Brain microvascular endothelial cell (primary cell): ENCODE measurements at regions not wholly inside any gene's neighbourhood (a gene's known extent, or its start where the extent isn't known, plus 50 kb on each side); places are given as distances from the start of the nearest gene placed in this dataset.

ENCODE experiments used
- DNase-seq: peaks from one replicate; pipeline ENCODE4 v3.0.0-alpha.2; 2020
- H3K27ac ChIP-seq: fragments of 250-450 bp; sonication (Bioruptor Pico); 2 replicates; pipeline ENCODE4 v1.5.1; 2020; ENCODE audit warnings: mild to moderate bottlenecking, moderate library complexity
- H3K27me3 ChIP-seq: fragments of 250-450 bp; sonication (Bioruptor Pico); replicated peaks from 2 replicates; pipeline ENCODE4 v1.5.1; 2020; ENCODE audit warnings: mild to moderate bottlenecking
- H3K36me3 ChIP-seq: fragments of 250-450 bp; sonication (Bioruptor Pico); replicated peaks from 2 replicates; pipeline ENCODE4 v1.5.1; 2020; ENCODE audit warnings: mild to moderate bottlenecking
- H3K4me3 ChIP-seq: 2 replicates; pipeline ENCODE4 v1.5.1; 2011; ENCODE audit warnings: low read depth, mild to moderate bottlenecking, control low read depth, low read length, moderate library complexity
- CTCF ChIP-seq: IDR thresholded peaks from 2 replicates; pipeline ENCODE4 v1.5.1; 2011; ENCODE audit warnings: low read depth, mild to moderate bottlenecking, moderate library complexity, low read length, control low read depth, inconsistent platforms; ENCODE audit errors: missing control alignments
- in situ Hi-C: cut with HindIII; loops from 2 replicates; pipeline ENCODE4 v1.10.0; 2017; ENCODE audit warnings: low sequenced_read_pairs, low pct_ligation_motif_present

- no peak for DNase-seq
- Histone ChIP-seq H3K4me3 (no peak overlapping the region), H3K27ac (no peak overlapping the region), H3K36me3 (no peaks in the 10 kb centered on the region), H3K27me3 (no peaks in the 10 kb centered on the region)
- in situ Hi-C loops = no loop called here
- no peak for TF ChIP-seq CTCF
Observed at GRCh38 chr4:33465565-33465964, 2745.4 kb downstream of the PCDH7 start.

- H3K27me3 ChIP-seq = no peaks in the 10 kb centered on the region
- no peaks in the 10 kb centered on the region for H3K36me3 ChIP-seq
- no peak overlapping the region for H3K27ac ChIP-seq
- H3K4me3 ChIP-seq = no peak overlapping the region
- no peak for DNase-seq
- no peak for TF ChIP-seq CTCF
- in situ Hi-C loops = no loop called here
Observed at GRCh38 chr4:33467291-33467690, 2747.1 kb downstream of the PCDH7 start.

- no peaks in the 10 kb centered on the region for H3K27me3 ChIP-seq
- H3K36me3 ChIP-seq = no peaks in the 10 kb centered on the region
- no peak for TF ChIP-seq CTCF
- H3K27ac ChIP-seq = no peak overlapping the region
- no peak overlapping the region for H3K4me3 ChIP-seq
- in situ Hi-C loops = no loop called here
- no peak for DNase-seq
Observed at GRCh38 chr4:33470805-33471204, 2750.6 kb downstream of the PCDH7 start.

- Histone ChIP-seq H3K27ac (no peak overlapping the region), H3K27me3 (no peaks in the 10 kb centered on the region), H3K36me3 (no peaks in the 10 kb centered on the region), H3K4me3 (no peak overlapping the region)
- TF ChIP-seq CTCF = no peak
- in situ Hi-C loops = no loop called here
- no peak for DNase-seq
Observed at GRCh38 chr4:33477715-33478114, 2757.5 kb downstream of the PCDH7 start.

GRCh38 chr4:33482773-33483172 is 2761.5 kb downstream of the ARAP2 start:
- Histone ChIP-seq H3K4me3 (no peak overlapping the region), H3K27ac (no peak overlapping the region), H3K27me3 (no peaks in the 10 kb centered on the region), H3K36me3 (no peaks in the 10 kb centered on the region)
- no peak for TF ChIP-seq CTCF
- DNase-seq = no peak
- in situ Hi-C loops = no loop called here

GRCh38 chr4:33485111-33485510 is 2759.2 kb downstream of the ARAP2 start:
- Histone ChIP-seq H3K36me3 (no peaks in the 10 kb centered on the region), H3K27ac (no peak overlapping the region), H3K27me3 (no peaks in the 10 kb centered on the region), H3K4me3 (no peak overlapping the region)
- no peak for TF ChIP-seq CTCF
- DNase-seq = no peak
- in situ Hi-C loops = no loop called here
